ENCODE measurements at regions not wholly inside any gene's neighbourhood (a gene's known extent, or its start where the extent isn't known, plus 50 kb on each side); places are given as distances from the start of the nearest gene placed in this dataset.

DNA sequence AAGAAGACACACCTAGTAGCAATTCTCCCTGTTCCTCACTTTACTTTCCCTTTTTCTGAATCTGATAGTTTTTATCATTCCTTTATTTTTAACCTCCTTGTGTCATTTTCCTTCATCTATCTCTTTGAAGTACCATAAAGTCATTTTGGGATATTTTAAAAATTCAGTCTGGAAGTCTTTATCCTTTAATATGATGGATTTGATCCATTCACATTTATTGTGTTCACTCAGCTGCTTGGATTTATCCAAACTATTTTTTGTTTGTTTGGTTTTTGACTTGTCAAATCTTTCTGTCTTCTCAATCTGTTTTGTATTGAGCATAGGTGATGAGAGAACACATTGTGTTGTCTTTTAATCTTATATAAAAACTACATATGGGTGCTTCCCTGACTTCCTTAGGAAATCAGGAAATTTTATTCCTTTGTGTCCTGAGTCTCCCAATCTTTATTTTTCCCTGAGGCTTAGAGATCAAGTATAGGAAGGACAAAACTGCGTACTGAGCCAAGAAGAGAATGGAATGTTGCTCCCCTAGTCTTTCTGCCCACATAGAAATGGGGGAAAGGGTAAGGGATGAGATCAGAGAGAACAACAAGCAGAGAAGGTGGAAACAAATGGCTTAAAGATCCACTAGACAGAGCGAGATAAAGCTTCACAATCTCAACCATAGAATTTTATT, 132.7 kb upstream of the HABP2 start:
- no peak for DNase-seq (ENCODE audit: low read depth)

DNA sequence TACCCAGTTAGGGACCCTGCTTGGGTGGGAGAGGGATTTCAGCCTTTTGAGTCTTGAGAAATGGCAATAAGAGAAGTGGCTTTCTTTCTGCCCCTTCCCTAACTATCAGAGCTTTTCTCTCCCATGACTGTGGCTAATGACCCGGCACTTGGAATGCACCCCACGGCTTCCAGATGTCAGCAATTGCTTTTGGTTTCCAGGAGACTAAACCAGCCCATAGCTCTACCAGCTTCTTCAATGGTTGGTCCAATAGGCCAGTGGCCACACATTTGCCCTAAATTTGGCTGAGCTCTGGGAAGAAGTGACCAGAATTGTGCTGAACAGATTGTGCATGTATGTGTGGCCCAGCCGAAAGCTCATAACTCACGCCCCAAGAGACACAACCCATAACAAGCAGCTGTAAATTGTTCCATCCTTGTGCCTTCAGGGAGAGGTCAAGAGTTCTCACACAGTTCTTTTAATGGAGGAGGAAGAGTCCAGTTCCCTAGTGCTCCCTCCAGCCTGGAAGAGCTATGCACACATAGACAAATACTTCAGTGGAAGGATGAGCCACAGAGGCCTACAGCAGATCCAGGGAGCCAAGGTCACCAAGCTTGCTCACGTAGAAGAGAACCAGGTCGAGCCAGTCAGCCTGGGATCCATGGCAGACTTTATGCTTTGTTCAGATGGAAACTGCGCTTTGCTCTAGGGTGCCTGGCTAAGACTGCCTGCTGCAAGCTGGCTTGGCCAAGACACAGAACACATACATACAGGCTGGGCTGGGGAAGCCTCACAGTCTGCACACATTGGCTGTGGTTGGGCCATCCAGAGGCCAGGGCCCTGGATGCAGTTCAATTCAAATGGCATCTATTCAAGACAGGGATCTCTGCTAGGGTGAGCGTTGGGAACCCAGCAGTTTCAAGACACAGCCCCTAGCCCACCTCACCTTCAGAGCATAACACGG, 131.8 kb upstream of the HABP2 start:
- no peak for DNase-seq (ENCODE audit: low read depth)

DNA sequence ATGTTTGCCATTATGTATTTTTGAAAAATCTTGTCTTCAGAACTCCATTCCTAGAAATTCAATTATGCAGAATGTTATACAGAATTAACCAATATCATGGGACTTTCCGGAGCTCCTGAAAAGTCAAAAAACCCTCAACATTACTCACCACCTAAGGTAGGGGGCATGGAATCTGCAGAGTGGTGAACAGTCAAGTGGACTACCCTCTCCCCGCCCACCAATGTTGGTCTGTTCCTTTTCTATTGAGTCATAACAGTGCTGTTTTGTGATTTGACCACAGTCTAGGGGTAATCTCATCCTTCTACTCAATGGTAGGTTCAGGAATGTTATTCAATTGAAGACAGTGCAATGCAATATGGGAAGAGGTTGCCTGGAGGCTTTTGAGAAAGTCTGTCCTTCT, 130.5 kb upstream of the HABP2 start:
- DNase-seq (ENCODE audit: low read depth), result no peak

DNA sequence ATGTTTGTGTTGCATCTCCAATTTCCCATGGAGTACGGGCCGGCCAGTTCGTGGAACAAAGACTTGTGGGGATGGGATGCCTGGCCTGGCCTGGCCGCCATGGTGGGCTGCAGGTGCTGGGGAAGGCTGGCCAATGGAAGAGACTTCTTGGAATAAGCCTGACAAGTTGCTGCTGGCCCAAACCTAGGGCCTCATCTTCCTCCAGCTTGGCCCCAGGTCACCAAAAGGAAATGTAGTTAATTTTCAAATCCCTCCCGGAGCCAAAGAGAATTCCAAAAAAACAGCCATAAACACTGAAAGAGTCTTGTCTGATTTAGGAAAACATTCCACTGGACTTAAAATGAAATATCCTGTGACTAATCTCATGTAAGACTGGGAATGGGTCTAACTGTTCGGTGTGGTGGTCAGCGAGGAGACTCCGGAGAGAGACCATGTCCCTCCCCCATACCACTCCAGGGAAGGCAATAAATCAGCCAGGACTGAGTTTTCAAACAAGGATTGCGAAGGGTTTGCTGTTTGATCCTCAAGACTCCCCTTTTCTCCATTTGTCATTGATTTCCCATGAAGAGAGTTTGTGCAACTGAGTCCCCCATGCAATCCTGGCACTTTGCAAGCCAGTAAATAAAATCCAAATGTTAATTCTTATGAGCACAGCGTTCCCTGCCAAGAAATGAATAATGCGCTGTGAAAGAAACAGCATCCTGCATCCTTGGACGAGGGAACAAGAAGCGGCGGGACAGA, 128.7 kb upstream of the HABP2 start:
- DNase-seq (ENCODE audit: low read depth), result no peak

DNA sequence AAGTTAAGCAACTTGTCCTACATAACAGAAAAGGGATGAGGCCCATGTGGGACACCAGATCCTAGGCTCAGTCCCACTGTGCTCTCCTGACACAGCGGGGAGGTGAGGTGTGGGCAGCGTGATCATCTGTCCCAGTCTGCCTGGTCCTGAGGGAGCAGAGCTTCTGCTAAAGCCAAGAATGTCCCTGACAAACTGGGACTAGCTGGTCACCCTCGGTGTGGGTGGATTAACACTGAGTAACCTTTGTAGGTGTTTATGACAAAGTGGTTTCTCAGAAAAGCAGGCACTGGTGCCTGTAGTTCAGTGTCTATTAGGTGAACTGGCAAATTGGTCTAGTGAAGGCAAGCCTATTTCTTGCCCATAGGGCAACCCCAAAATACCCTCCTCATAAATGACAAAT, 127.8 kb upstream of the HABP2 start:
- no peak for DNase-seq (ENCODE audit: low read depth)

DNA sequence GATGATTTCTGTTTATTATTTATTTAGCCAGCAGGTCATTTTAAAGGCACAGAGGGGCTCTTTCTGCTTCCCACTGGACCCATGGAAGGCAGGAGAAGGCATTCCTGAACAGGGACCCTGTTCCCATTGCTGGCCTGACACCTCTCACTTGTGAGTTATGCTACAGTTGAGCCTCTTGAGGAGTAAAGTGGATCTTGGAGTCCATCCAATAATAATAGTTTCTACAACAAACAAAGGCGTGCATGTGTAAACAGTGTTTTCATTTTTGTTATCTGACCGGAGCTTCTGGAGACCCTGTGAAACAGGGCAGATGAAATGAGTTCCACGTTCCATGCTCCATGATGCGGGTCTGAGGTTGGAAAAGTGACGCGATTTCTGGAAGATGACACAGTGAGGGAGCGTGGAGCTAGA, 127.3 kb upstream of the HABP2 start:
- no peak for DNase-seq (ENCODE audit: low read depth)

DNA sequence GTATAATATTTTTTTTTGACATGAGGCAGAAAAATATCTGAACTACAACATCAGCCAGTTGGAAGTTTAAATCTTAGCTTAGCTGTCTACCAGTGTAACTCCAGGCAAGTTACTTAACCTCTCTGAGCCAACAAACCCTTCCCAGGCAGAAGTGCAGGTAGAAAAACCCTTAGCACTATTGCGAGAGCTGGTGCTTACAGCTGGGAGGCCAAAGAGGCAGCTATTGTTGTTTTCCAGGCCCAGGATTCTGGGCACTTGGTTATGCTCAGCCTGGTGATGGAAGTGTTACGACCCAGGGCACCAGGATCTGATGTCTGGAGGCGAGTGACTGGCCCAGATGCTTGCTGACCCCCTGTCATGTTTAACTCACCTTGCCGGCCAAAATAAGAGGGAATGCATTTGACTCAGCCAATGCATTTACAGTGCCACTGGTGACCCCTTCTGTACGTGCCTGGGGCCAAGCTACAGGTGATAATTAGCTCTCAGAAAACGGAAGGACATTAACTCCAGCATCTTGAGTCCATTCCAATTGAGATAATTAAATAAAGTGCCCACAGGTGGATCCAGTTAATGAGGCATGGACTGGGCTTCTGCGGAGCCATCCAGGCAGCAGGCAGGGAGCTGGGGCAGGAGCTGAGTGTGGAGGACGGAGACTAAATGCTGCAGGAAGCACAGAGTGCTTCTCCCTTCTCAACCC, 126.5 kb upstream of the HABP2 start:
- DNase-seq (ENCODE audit: low read depth), result no peak

DNA sequence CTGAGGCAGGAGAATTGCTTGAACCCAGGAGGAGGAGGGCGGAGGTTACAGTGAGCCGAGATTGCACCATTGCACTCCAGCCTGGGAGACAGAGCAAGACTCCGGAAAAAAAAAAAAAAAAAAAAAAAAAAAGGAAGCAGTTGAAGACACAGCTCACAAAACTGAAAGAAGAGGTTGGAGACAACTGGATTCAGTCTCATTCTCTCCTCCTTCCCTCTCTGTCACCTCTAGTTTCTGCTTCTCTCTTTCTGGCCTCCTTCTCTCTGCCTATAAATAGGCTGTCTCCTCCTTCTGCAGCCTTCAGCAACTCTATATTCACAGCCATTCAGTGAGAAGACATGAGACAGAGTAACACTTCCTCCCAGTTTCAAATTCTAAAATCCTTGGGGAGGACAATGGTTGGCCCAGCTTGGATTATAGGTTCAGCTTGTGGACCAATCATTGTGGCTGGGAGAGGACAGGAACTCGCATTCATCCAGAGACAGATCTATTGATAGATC, 125.6 kb upstream of the HABP2 start:
- no peak for DNase-seq (ENCODE audit: low read depth)

DNA sequence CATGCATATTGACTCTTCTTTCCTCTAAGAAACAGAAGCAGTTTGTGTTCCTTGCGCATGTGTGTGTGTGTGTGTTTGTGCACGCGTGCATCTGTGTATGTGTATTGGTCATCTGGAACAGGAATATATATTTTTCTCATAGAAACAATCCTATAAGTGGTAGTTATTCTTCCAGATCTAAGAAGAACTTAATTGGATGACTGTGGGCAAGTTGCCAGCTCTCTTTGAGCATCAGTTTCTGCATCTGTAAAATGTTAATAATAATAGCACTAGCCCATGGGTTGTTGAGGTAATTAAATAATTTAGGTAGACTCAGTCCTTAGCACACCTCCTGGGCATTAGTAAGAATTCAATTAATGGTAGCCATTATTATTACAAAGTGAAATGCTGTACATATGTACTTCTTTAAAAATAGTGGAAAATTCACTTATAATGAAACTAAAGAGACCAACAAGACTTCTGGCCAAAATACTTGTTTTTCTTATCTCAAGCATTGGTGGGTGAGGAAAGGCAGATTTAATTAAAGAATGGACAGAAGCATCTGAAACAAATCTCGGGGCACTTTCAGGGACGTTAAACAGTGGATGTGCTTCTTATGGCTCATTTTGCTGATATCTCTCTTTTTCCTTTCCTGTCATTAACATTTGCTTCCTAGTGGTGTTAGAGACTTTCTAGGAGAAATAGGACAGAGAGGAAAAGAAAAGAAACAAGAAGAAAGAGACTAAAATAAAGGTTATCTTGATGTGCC, 124.9 kb upstream of the HABP2 start:
- no peak for DNase-seq (ENCODE audit: low read depth)

DNA sequence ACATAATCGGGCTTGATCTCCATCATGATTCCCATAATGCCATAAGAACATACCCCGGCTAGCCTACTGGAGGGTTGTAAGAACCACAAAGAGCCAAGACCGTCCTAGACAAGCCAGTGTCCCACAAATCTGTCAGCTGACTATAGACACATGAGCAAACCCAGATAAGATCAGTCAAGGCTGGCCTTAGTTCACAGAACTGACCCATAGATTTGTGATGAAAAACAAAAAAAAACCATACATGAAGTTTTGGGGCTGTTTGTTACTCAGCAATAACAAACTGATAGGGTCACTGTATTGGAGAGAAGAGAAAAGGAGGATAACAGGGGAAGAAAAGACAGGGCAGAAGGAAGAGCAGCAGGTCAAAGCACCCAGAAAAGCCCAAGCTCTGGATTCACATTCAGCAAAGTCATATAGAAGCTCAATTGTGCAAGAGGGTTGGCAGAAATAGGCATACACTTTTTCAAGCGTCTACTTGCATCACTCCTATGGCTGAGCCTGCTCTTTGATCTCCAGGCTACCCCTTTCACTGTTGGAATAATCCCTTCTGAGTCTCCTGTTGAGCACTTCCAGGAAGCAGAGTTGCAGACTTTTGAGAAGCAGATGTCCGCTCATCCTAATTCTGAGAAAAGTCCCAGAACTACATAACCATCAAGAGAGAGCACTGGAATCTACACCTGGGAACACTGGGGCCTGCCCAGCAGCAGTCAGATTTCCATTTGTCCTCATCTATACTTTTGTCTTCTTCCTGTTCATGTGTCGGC, 122.0 kb upstream of the HABP2 start:
- no peak for DNase-seq (ENCODE audit: low read depth)

DNA sequence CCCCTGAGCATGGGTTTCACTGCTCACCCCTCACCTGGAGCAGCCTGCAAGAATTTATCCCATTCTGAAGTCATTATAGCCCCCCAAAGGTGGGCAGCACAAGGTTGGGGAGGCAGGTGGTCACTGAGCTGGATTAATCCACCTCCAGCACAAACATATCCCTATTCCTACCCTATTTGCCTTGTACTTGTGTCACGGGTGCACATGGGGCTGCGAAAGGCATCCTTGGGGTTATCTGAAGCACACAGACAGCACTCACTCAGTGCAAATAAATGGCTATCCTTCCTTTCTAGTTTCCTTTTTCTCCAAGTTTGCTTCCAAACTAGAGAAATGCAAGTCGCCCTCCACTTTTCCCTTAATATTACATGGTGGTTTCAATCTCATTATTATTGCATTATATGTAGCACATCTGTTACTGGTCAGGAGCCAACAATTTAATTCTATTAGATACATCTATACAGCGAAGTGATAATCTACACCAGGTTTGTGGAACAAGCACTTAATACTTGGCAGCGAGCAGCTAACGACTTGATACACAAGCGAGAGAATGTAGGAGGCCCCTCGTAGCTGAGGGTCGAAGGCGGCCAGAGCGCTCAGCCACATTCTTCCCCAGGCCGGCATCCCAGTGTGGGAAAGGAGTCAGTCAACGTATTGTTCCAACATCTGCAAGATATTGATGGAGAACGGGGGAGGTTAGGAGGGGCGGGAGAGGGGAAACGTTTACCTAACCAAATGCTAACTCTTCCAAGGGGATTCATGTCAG, 121.3 kb upstream of the HABP2 start:
- DNase-seq (ENCODE audit: low read depth), result no peak

DNA sequence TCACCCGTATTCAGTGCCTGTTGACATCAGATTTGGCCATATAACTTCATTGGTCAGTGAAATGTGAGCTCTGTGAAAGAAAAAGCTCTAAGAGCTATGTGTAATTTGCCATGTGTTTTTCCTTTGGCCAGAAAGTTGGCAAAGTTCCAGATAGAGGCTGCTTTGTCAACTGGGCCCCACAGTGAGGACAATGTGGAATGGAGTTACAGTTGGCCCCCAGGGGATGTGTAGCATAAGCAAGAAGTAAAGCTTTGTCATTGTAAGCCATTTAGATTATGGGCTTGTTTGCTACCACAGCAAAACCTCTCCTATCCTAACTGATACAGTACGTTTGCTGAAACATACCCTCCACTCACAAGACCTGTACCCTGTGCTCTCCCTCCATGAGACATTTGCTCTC, 119.1 kb upstream of the HABP2 start:
- DNase-seq (ENCODE audit: low read depth), result no peak

DNA sequence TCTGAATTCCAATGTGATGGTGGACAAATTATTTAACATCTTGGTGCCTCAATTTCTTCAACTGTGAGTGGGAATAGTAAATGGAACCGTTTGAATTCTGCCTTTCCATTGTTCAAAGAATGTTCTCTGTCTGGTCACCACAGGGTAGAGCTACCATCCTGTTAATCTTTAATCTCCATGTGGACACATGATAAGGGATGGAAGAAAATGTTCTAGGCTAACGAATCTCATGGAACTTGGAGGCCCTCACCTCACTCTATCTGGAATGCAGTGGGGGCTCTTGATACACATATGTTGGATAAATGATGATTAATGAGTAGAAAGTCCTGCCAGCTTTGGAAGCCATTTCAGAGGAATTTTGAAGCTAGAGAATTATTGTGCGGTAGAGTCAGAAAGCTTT, 118.5 kb upstream of the HABP2 start:
- DNase-seq (ENCODE audit: low read depth), result no peak

DNA sequence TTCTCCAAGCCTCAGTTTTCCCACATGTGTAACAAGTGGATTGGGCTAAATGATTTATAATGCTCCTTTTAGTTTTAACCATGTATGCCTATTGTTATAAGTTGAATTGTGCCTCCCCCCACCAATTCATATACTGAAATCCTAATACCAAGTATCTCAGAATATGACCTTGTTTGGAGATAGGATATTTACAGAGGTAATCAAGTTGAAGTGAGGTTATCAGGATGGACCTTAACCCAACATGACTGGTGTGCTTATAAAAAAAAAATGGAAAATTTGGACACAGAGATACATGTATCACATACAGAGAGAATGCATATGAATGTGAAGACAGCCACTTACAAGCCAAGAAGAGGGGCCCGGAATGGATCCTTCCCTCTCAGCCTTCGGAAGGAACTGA, 117.9 kb upstream of the HABP2 start:
- no peak for DNase-seq (ENCODE audit: low read depth)

DNA sequence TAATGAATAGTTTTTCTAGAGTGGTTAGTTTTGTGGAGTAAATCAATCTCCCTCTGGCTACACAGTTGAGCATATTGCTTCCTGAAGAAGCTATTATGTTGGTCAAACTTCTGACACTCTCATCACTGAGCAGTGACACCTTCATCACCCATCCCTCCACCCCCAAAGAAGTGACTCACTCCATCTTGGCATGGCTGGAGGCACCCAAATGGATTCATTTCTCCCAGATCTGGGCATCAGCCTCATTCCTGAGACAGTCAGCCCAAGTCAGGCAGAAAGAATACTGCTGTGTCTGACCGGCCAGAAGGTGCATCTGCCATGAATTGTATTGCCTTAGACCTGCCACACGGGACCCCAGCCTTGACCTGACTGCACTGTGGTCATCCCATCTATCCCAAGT, 117.0 kb upstream of the HABP2 start:
- no peak for DNase-seq (ENCODE audit: low read depth)

DNA sequence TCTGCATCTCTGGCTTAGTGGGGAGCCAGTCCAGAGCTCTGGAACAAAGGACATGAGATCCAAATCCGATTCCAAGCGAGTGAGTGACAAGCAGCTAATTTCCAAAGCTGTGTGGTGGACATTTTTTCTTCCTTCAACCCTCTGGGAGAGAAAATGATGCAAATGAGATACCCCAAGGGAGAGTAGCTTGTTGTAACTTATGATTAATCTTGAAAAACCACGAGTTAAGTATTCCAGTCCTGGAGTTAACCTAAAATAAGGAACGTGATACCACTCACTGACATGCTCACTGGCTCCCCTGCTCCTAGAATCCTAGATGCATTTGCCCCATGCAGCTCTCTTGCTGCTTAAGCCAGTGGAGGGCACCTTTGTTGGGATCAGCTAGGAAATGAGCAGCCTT, 116.0 kb upstream of the HABP2 start:
- no peak for DNase-seq (ENCODE audit: low read depth)

DNA sequence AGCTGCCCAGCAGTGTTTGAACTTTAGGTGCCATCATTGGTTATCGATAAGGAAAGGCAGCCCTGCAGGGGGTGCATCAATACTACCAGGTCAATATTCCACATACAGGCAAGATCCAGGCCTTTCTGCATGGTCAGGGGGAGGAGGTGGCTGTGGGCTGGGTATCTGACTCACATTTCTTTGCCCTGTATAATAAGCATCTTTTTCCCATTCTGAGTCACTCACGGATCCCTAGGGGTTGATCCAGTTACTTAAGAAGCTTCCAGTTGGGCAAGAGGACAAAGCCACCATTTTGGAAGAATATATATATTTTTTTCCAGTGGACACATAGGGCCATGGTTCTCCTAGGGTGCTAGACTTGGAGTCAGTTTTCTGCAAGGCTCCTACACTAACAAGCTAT, 114.2 kb upstream of the HABP2 start:
- no peak for DNase-seq (ENCODE audit: low read depth)

DNA sequence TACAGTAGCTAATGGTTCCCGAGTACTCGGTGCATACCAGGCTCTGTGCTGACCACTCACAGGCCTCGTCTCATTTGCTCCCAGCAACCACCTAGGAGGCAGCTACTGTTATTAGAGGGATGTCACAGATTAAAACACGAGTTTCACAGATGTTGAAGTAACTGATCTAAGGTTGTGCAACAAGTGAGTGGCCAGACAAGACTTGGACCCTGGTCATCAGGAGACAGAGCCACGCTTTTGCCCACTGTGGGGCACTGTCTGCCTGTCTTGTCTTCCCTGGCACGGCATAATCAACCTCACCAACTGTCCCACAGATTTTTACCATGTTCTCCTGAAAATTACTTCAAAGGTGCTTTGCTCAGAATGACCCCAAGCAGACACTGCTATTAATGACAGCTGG, 111.6 kb upstream of the HABP2 start:
- no peak for DNase-seq (ENCODE audit: low read depth)

DNA sequence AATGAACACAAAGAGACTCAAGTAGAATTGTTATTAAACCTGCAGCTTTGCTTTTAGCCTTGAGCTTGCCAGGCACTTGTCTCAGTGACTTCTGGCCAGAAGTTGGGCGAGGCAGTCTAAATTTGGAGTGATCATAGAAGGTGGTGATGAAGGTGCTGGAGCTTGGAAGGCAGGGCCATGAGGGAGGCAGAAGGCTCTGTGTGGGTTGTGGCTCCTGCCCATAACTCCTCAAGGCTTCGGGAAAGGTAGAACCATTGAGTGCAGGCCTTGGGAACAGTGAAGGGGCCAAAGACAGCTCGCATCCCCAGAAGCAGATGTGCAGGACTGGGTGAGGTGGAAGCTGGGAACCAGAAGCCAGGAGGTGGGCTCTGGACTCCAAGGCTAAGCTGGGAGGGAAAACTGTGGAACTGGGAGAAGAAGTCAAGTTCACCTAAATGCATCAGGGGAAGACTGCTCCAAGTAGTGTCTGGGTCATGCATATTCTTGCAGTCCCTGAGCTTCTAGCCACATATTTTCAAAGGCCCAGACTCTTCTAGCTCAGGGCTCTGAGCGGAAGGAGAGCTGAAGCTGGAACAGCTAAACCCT, 111.1 kb upstream of the HABP2 start:
- DNase-seq (ENCODE audit: low read depth), result no peak

Data from activated T-cell treated with anti-CD3 and anti-CD28 coated beads for 1 hour (primary cell).